NAMALWA (cell line): ENCODE measurements at regions not wholly inside any gene's neighbourhood (a gene's known extent, or its start where the extent isn't known, plus 50 kb on each side); places are given as distances from the start of the nearest gene placed in this dataset.
A peak's percentile ranks its signal among the peaks of the same experiment; 100 is the strongest.

Experiments used
- DNase-seq: peaks from one replicate; pipeline ENCODE4 v3.0.0-alpha.2; 2015; ENCODE audit warnings: low spot score

DNA sequence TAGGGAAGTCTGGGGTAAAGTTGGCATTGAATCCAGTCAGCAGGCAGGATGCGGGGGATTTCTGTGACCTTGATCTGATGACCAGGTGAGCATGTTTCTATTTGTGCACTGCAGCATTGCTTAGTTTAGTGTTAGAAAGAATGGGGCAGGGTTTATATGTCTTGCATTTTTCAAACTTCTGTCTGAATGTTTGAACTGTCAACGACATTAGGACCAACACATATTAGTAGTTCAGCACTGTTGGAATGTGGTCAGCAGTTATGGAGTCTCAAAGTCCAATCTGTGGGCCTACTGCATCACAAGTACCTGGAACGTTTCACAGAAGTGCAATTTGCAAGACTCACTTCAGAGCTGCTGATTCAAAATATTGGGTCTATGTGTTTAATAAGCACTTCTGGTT lies 276.6 kb upstream of the BMP2 start:
- DNase-seq = no peak

- DNase-seq = no peak
Observed at GRCh38 chr20:6489361-6490171, 277.9 kb upstream of the BMP2 start.

DNA sequence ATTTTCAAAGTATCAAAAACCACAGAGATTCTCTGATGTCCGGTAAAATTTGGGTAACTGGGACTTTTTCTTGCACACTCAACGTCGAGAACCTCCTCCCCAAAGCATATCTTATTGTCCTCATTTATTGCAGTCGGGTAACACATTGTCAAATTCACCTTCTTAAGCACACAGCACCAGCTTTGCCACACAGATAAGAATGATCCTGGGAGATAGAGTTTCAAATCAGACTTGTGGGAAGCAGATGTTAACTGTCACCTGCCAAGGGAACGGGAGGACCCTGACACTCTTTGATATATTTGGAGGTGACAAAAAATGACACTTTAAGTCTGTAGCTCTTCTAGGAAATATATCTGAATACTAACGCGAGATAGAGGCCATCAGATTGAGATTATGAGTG lies 282.1 kb upstream of the BMP2 start:
- DNase-seq = no peak

- DNase-seq = no peak
Observed at GRCh38 chr20:6483727-6484126, 283.8 kb upstream of the BMP2 start.

GRCh38 chr20:6482486-6482885 lies 285.0 kb upstream of the BMP2 start:
- no peak for DNase-seq

DNA sequence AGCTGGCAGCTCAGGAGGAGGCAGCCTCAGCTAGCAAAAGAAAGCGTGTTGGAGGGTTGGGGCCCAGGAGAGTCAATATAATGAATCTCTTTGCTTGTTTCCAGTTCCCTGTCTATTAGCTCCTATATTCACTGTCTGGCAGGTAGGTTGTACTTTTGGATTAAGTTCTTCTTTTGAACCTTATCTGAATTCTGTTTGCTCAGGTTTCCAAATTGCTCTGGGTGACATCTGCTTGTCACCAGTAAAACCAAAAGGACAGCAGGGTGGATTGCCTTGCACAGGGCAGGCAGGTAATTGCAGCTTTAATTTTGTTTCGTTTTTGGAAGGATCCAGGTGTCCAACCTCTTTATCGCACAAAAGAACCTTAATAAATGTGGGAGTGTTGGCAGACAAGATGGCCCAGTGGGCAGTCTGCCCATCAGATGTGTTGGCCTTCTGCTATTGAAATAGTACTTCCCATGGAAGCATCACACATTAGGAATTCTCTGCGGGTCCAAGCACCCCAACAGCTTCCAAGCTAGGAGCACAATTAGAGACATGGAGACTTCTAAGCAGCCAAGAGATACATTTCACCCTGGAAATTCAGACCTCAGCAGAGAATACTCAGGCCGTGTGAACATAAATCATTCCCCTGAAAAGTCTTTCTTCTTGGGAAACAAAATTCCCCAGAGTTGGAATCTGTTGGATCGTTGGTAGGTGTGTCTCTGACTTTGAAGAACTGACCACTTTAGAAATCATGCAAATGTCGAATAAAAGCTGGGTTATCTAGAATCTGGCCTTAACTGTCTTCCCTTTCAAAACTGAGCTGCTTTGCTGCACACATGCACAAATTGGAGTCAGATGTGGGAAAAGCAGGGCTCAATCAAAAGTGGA lies 286.9 kb upstream of the BMP2 start:
- DNase-seq = no peak

GRCh38 chr20:6473197-6473596 lies 294.3 kb upstream of the BMP2 start:
- DNase-seq = no peak

DNA sequence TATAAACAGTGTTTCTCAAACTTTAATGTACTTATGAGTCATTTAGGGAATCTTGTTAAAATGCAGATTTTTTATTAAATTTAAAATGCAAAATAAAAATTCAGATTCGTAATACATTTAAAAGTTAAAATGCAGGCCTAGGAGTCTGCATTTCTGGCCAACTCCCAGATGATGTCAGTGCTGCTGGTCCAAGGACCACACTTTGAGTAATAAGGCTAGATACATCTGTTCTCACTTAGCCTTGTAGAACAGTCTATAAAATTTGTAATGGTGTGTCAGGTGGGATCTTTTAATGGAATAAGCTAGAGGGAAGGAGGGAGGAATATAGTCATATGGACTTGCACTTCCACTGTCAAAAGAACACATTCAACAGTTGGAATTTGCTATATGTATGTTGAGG lies 295.6 kb upstream of the BMP2 start:
- DNase-seq = no peak

DNA sequence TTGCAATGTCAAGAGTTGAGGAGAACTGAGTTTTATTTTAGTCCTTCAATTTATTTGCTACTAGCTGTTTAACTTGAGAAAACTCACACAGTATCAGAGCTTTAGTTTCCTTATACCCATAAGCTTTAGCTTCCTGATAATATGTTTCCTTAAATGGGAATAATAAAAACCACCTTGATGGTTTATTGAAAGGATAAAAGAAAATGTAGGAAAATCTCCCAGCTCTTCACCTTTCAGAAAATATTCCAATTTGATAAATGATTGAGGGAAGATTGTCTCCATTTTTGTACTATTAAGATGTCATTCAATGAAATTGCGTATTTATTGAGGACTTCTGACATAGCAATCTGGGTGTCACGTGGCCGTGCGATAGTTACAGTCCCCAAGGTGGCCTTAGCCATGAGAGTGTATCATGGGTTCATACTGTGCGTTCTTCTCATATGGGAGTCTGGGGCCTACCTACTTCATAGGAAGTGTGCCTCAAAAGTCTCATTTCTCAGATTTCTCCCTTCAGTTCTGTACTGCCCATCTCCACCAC lies 296.3 kb upstream of the BMP2 start:
- DNase-seq = no peak

- DNase-seq = no peak
Observed at GRCh38 chr20:6469695-6470094, 297.8 kb upstream of the BMP2 start.

- peak; percentile 71 for DNase-seq
Observed at GRCh38 chr20:6468423-6469116, 298.9 kb upstream of the BMP2 start.

DNA sequence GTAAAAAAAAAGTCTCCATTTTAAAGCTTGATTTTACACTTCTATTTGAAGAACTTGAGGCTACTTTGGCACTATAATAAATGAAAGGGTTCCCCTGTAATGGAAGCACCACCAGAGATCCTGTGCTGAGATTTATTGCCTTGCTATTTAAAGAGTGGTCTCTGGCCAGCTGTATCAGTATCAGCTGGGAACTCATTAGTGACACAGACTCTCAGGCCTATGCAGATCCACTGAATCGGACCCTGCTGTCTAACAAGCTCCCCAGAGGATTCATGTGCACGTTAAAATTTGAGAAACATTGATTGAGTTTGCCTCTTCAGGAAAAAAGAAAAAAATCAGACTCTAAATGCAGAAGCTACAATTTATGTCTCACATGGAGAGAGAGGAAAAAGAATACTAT lies 299.9 kb upstream of the BMP2 start:
- DNase-seq = peak; percentile 17

DNA sequence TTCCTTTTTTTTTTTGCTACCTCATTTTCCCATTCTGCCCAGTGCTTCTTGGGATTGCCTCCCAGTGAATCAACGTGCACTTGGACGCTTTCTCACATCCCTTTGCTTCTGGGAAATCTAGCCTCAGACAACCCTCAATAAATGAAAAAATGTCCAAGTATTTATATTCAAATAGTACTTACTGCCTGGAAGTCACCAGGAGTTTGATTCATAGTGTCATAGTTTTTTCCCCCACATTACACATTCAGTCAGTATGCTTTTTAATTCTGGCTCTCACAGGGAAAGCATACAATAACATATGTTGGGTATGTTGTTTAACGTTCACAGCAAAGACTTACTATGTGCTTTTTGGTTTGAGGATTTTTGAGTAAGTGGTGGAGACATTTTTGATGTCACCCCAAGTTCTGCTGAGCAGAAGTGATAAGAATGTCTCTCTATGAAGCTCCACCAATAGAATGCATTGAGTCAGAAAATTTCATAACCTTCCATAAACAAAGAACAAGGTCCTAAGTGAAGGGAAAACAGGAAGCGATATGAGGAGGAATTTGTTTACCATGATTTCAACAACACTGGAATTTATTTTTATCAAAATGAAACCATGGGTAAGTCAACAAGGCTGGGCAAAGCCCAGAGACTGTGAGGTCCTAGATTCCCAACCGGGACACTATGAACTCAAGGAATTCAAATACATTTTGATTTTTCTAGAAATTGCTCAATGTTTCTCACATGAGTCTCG lies 301.2 kb upstream of the BMP2 start:
- DNase-seq = no peak

GRCh38 chr20:6450841-6451240 lies 316.6 kb upstream of the BMP2 start:
- DNase-seq = no peak

DNA sequence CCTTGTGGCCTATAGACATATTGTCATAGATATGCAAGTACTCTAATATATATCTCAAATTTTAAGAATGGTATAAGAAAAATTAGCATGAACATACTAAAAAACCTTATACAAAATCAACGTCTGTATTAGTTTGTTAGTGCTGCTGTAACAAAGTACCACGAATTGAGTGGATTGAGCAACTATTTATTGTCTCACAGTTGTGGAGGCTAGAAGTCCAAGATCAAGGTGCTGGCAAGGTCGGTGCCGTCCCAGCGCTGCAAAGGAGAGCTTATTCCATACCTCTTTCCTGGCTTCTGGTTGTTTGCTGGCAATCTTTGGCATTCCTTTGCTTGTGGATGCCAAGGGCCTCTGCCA lies 317.6 kb upstream of the FERMT1 start:
- no peak for DNase-seq

DNA sequence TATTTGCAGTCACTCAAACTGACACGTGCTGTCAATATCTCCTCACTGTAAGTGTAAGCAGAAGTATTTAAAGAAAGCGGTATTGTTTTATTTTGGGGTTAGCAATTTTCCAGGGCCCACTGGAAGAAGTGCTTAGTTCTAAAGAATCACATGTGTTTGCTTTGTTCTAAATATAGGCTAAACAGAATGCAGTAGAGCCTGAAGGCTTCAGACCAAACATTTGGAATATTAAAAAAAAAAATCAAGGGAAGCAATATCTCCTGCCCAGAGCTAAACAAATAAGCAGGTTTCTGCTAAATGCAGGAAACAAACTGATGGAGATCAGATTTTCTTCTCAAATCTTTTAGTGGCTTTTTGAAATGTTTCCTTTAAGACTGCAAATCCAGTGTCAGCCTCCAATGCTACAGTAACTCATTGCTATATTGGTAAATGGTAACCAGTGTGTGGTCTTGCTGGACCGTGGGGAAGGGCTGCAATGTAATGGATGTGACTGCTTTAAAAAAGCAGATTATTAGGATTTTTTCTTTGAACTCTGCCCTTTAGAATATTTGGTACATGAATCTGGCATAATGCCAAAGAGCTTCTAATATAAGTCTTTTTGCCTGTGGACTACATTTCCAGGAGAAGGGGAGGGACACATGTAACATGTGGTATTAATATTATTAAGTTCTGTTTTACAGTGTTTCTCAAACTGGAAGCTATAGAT lies 317.1 kb upstream of the FERMT1 start:
- DNase-seq = no peak

- DNase-seq = no peak
Observed at GRCh38 chr20:6434131-6434530, 311.3 kb upstream of the FERMT1 start.

- no peak for DNase-seq
Observed at GRCh38 chr20:6430381-6430780, 307.6 kb upstream of the FERMT1 start.

DNA sequence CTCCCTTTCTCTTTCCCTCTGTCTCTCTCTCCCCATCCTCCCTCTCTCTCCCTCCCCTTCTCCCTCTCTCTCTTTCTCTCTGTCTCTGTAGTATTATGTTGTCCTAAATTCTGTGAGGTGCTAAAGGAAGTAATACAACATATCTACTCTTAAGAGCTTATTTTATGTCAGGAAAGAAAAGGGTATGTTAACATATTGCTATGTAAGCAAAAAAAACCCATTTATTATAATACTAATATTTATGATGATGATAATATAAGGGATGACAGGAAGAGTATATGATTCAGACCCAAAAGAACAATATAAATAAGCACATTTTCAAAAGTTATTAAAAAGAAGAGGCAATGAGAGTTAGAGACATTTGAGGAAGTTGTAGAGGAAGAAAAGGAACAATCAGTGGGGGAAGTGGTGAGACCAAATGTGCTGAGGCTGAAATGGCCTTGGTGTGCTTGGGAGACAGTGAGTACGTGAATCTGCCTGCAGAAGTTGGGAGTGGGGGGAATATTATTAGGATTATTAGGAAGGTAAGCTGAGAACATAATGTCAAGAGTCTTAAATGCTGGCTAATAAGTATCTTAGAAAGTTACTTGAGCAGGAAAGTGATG lies 303.6 kb upstream of the FERMT1 start:
- peak; percentile 4 for DNase-seq

- DNase-seq = no peak
Observed at GRCh38 chr20:6421321-6422248, 298.8 kb upstream of the FERMT1 start.
